HepG2 (cell line): ENCODE measurements at regions not wholly inside any gene's neighbourhood (a gene's known extent, or its start where the extent isn't known, plus 50 kb on each side); places are given as distances from the start of the nearest gene placed in this dataset.

ENCODE experiments used
- ATAC-seq: fragments of 200-7000 bp; cut with Tn5 transposase; 3 replicates; pipeline ENCODE4 v1.9.1; 2020; ENCODE audit warnings: mild to moderate bottlenecking, moderate library complexity
- BruUV-seq: library from RNA; stranded (reverse); fragments of 400-500 nt; replicated peaks from 2 replicates; lab custom pipeline; 2021; lab: Mats Ljungman, UMichigan
- CTCF ChIA-PET: fragments of 300-600 bp; formaldehyde crosslinking; extraction: SDS; loops from one replicate; lab custom pipeline; 2021; ENCODE audit warnings: low total read pairs, inconsistent platforms, low intra/inter-chr PET ratio; lab: Yijun Ruan, JAX
- POLR2A ChIA-PET: fragments of 350-600 bp; sonication (Branson Sonifier 250); formaldehyde crosslinking; loops from one replicate; lab custom pipeline; 2020; ENCODE audit warnings: antibody characterized with exemption, inconsistent platforms; lab: Yijun Ruan, JAX
- DNase-seq: peaks from one replicate; pipeline ENCODE4 v3.0.0-alpha.2; 2015; ENCODE audit warnings: low spot score
- FAIRE-seq: peaks from 3 replicates; lab custom pipeline; 2011; peaks lifted over from hg19 to GRCh38; lab: Jason Lieb, UNC
- H2AFZ ChIP-seq: one replicate; pipeline ENCODE4 v1.6.1; 2011; ENCODE audit warnings: low read length, inconsistent platforms
- H3K27ac ChIP-seq: fragments of 300-600 bp; 3 replicates; pipeline ENCODE4 v1.8.0; 2011; ENCODE audit warnings: mixed run types, mild to moderate bottlenecking, mixed read lengths, low read length, inconsistent platforms; ENCODE audit not compliant: insufficient read depth; ENCODE audit errors: extremely low read length
- H3K27me3 ChIP-seq, 2 experiments: fragments of 200-600 bp in 1 of 2; 2 replicates in 1 of 2; 3 replicates in 1 of 2; pipeline versions ENCODE4 v1.6.0 to v1.8.0; 2011; ENCODE audit warnings: low read length in 2 of 2, mild to moderate bottlenecking in 2 of 2, moderate library complexity in 2 of 2, inconsistent platforms in 1 of 2; ENCODE audit not compliant: insufficient read depth in 2 of 2, control insufficient read depth in 1 of 2
- H3K36me3 ChIP-seq, 2 experiments: fragments of 200-600 bp in 1 of 2; replicated peaks in 1 of 2; 2 replicates in 1 of 2; 3 replicates in 1 of 2; pipeline versions ENCODE4 v1.5.1 to v1.8.0; 2011; ENCODE audit warnings: low read length in 2 of 2, inconsistent platforms in 1 of 2; ENCODE audit not compliant: insufficient read depth in 2 of 2, control insufficient read depth in 1 of 2
- H3K4me1 ChIP-seq: 2 replicates; pipeline ENCODE4 v1.5.1; 2012; ENCODE audit warnings: low read length, inconsistent platforms; ENCODE audit not compliant: insufficient read depth
- H3K4me2 ChIP-seq: 2 replicates; pipeline ENCODE4 v1.6.0; 2011; ENCODE audit warnings: low read depth, low read length, inconsistent platforms
- H3K4me3 ChIP-seq, 3 experiments: fragments of 200-600 bp in 1 of 3; sonication (generic), shearing (Covaris generic) in 1 of 3; replicated peaks in 1 of 3; 2 replicates each; pipeline ENCODE4 v1.5.1; 2011 to 2016; ENCODE audit warnings: low read length in 3 of 3, inconsistent platforms in 2 of 3, low read depth in 2 of 3, mild to moderate bottlenecking in 2 of 3, control low read depth in 1 of 3, mixed read lengths in 1 of 3; ENCODE audit not compliant: insufficient read depth in 1 of 3
- H3K79me2 ChIP-seq: one replicate; pipeline ENCODE4 v1.6.1; 2011; ENCODE audit warnings: low read length, inconsistent platforms; ENCODE audit not compliant: insufficient read depth
- H3K9ac ChIP-seq: 2 replicates; pipeline ENCODE4 v1.6.0; 2011; ENCODE audit warnings: mild to moderate bottlenecking, low read depth, low read length, inconsistent platforms; ENCODE audit not compliant: insufficient read depth
- H3K9me3 ChIP-seq: 2 replicates; pipeline ENCODE4 v1.5.1; 2012; ENCODE audit warnings: mild to moderate bottlenecking, low read length
- H4K20me1 ChIP-seq: 2 replicates; pipeline ENCODE4 v1.6.0; 2011; ENCODE audit warnings: inconsistent platforms, mild to moderate bottlenecking, low read length, moderate library complexity; ENCODE audit not compliant: insufficient read depth
- IRF2 ChIP-seq: IDR thresholded peaks from 2 replicates; pipeline ENCODE4 v1.6.1; 2018; ENCODE audit warnings: missing genetic modification reagents, missing compliant biosample characterization
- ZNF776 ChIP-seq: sonication (generic); formaldehyde crosslinking; IDR thresholded peaks from 2 replicates; pipeline ENCODE4 v1.4.0; 2020; ENCODE audit warnings: mild to moderate bottlenecking, missing genetic modification reagents
- WGBS: methylation state at CpG from one replicate; pipeline ENCODE4 v1.1.6; 2017; ENCODE audit warnings: low lambda C conversion rate; 5-methylcytosine and 5-hydroxymethylcytosine counted together
- in situ Hi-C: cut with HindIII; loops from 2 replicates; pipeline ENCODE4 v1.10.0; 2017; ENCODE audit warnings: low pct_unique_long_range_greater_than_20kb; ENCODE audit not compliant: extremely low pct_ligation_motif_present
- intact Hi-C: fragments of 100-400 bp; cut with micrococcal nuclease; formaldehyde crosslinking; loops from one replicate; pipeline ENCODE4 v1.10.0; 2022; ENCODE audit not compliant: unreplicated experiment
- TF ChIP-seq, protein P1 (sequence below): sonication (generic); formaldehyde crosslinking; IDR thresholded peaks from 2 replicates; pipeline ENCODE4 v1.5.1; 2020; ENCODE audit warnings: mild to moderate bottlenecking, missing genetic modification reagents, moderate library complexity
- TF ChIP-seq, protein P2 (sequence below): sonication (generic); formaldehyde crosslinking; IDR thresholded peaks from 2 replicates; pipeline ENCODE4 v1.8.1; 2023; ENCODE audit warnings: missing genetic modification reagents, mild to moderate bottlenecking, borderline replicate concordance
- TF ChIP-seq, protein P3 (sequence below): sonication (generic); formaldehyde crosslinking; IDR thresholded peaks from 2 replicates; pipeline ENCODE4 v1.4.0; 2020; ENCODE audit warnings: mild to moderate bottlenecking, missing genetic modification reagents
- TF ChIP-seq, protein P4 (sequence below): sonication (generic); formaldehyde crosslinking; IDR thresholded peaks from 2 replicates; pipeline ENCODE4 v1.5.0; 2020; ENCODE audit warnings: mild to moderate bottlenecking, missing genetic modification reagents

DNA sequence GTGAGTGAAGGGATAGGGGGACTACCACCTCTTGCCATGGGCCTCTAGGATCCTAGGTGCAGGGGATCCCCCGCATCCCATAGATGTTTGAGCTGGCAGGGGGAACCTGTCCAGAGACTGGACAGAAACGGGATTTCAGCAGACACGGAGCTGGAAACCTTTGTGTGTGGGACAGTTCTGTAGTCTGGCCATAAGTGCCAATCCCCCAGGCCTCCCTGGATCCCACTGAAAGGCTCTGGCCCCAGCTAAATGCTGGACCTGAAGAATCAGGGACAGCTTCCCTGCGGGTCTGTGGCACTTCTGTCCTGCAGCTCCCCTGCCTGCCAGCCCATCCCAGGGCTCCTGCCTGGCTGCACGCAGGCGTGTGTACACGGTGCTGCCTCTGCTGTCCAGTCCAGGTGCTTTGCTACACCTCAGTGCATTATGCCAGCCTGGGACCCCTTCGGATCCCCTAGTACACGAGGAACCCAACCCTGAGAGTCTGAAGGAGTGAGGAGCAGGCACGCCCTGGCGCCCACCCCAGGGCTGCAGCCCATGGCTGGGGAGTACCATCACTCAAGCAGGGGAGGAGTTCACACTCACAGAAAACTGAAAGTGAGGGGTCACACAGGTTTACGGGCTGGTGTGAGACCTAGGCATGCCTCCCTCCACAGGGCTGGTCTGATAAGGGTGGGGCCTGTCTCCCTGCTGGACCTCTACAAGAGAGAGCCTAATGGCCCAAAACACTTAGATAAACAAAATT, 703.0 kb downstream of the ARAP2 start:
- 27% methylated on average over 3 of the region's 12 CpGs for WGBS
- intact Hi-C loops = no loop called here
- Histone ChIP-seq H3K27ac (no peak overlapping the region), H3K4me1 (no peaks in the 10 kb centered on the region), H3K79me2 (no peaks in the 10 kb centered on the region), H3K27me3 (no peaks in the 10 kb centered on the region), H3K4me3 (peak overlapping the region in 1 of 3 experiments; percentile 32; a peak in 1 of 6 replicates), H4K20me1 (no peaks in the 10 kb centered on the region), H3K9me3 (no peaks in the 10 kb centered on the region), H3K36me3 (no peaks in the 10 kb centered on the region), H2AFZ (no peak overlapping the region), H3K9ac (no peak overlapping the region), H3K4me2 (peak overlapping the region; percentile 26)
- TF ChIP-seq IRF2 (CRISPR knock-in tag) (no peak), ZNF776 (CRISPR knock-in tag) (no peak)
- TF ChIP-seq, protein P1, sequence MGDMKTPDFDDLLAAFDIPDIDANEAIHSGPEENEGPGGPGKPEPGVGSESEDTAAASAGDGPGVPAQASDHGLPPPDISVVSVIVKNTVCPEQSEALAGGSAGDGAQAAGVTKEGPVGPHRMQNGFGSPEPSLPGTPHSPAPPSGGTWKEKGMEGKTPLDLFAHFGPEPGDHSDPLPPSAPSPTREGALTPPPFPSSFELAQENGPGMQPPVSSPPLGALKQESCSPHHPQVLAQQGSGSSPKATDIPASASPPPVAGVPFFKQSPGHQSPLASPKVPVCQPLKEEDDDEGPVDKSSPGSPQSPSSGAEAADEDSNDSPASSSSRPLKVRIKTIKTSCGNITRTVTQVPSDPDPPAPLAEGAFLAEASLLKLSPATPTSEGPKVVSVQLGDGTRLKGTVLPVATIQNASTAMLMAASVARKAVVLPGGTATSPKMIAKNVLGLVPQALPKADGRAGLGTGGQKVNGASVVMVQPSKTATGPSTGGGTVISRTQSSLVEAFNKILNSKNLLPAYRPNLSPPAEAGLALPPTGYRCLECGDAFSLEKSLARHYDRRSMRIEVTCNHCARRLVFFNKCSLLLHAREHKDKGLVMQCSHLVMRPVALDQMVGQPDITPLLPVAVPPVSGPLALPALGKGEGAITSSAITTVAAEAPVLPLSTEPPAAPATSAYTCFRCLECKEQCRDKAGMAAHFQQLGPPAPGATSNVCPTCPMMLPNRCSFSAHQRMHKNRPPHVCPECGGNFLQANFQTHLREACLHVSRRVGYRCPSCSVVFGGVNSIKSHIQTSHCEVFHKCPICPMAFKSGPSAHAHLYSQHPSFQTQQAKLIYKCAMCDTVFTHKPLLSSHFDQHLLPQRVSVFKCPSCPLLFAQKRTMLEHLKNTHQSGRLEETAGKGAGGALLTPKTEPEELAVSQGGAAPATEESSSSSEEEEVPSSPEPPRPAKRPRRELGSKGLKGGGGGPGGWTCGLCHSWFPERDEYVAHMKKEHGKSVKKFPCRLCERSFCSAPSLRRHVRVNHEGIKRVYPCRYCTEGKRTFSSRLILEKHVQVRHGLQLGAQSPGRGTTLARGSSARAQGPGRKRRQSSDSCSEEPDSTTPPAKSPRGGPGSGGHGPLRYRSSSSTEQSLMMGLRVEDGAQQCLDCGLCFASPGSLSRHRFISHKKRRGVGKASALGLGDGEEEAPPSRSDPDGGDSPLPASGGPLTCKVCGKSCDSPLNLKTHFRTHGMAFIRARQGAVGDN (CRISPR knock-in tag) = peak; percentile 25; the same call in 1 of the 2 replicates
- TF ChIP-seq, protein P2, sequence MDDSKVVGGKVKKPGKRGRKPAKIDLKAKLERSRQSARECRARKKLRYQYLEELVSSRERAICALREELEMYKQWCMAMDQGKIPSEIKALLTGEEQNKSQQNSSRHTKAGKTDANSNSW (CRISPR knock-in tag) = no peak
- TF ChIP-seq, protein P3, sequence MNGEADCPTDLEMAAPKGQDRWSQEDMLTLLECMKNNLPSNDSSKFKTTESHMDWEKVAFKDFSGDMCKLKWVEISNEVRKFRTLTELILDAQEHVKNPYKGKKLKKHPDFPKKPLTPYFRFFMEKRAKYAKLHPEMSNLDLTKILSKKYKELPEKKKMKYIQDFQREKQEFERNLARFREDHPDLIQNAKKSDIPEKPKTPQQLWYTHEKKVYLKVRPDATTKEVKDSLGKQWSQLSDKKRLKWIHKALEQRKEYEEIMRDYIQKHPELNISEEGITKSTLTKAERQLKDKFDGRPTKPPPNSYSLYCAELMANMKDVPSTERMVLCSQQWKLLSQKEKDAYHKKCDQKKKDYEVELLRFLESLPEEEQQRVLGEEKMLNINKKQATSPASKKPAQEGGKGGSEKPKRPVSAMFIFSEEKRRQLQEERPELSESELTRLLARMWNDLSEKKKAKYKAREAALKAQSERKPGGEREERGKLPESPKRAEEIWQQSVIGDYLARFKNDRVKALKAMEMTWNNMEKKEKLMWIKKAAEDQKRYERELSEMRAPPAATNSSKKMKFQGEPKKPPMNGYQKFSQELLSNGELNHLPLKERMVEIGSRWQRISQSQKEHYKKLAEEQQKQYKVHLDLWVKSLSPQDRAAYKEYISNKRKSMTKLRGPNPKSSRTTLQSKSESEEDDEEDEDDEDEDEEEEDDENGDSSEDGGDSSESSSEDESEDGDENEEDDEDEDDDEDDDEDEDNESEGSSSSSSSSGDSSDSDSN (CRISPR knock-in tag) = no peak
- TF ChIP-seq, protein P4, sequence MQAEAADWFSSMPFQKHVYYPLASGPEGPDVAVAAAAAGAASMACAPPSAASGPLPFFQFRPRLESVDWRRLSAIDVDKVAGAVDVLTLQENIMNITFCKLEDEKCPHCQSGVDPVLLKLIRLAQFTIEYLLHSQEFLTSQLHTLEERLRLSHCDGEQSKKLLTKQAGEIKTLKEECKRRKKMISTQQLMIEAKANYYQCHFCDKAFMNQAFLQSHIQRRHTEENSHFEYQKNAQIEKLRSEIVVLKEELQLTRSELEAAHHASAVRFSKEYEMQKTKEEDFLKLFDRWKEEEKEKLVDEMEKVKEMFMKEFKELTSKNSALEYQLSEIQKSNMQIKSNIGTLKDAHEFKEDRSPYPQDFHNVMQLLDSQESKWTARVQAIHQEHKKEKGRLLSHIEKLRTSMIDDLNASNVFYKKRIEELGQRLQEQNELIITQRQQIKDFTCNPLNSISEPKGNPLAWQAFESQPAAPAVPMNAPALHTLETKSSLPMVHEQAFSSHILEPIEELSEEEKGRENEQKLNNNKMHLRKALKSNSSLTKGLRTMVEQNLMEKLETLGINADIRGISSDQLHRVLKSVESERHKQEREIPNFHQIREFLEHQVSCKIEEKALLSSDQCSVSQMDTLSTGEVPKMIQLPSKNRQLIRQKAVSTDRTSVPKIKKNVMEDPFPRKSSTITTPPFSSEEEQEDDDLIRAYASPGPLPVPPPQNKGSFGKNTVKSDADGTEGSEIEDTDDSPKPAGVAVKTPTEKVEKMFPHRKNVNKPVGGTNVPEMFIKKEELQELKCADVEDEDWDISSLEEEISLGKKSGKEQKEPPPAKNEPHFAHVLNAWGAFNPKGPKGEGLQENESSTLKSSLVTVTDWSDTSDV (CRISPR knock-in tag) = no peak
- in situ Hi-C loops = no loop called here
- peak; percentile 92 for ATAC-seq
- CTCF ChIA-PET = no interaction called here
- POLR2A ChIA-PET = no interaction called here
- no peak for FAIRE-seq
- DNase-seq = no peak
- BruUV-seq = no TSS peak
